Central memory CD8-positive, alpha-beta T cell (primary cell): ENCODE measurements at regions not wholly inside any gene's neighbourhood (a gene's known extent, or its start where the extent isn't known, plus 50 kb on each side); places are given as distances from the start of the nearest gene placed in this dataset.
"Not testable (repeated sequence)": the region's sequence is repeated elsewhere in the genome, so short reads cannot be mapped to it uniquely, and the experiment has no call there.

Source experiments
- ATAC-seq: fragments of 150-1000 bp; cut with Tn5 transposase; replicated peaks from 2 replicates; pipeline ENCODE4 v1.10.0; 2022; ENCODE audit warnings: mild to moderate bottlenecking, moderate FRiP score, moderate number of reproducible peaks; ENCODE audit not compliant: poor library complexity, severe bottlenecking; ENCODE audit errors: extremely low read depth
- DNase-seq, 2 donors: peaks; one replicate each; pipeline ENCODE4 v3.0.0; 2021; ENCODE audit warnings: low spot score in 2 of 2
- H3K27ac Mint-ChIP-seq: one replicate; pipeline ENCODE4 v1.8.0; 2022; ENCODE audit warnings: low read depth, mild to moderate bottlenecking, moderate library complexity, mixed read lengths
- H3K27me3 Mint-ChIP-seq: one replicate; pipeline ENCODE4 v1.8.0; 2022; ENCODE audit warnings: mixed read lengths
- H3K36me3 Mint-ChIP-seq: one replicate; pipeline ENCODE4 v1.8.0; 2022; ENCODE audit warnings: mild to moderate bottlenecking, moderate library complexity, mixed read lengths; ENCODE audit not compliant: insufficient read depth
- H3K4me1 Mint-ChIP-seq: one replicate; pipeline ENCODE4 v1.8.0; 2022; ENCODE audit warnings: mixed read lengths
- H3K4me3 Mint-ChIP-seq: one replicate; pipeline ENCODE4 v1.8.0; 2022; ENCODE audit warnings: mild to moderate bottlenecking, moderate library complexity, mixed read lengths
- H3K9me3 Mint-ChIP-seq: one replicate; pipeline ENCODE4 v1.8.0; 2022; ENCODE audit warnings: mixed read lengths

DNA sequence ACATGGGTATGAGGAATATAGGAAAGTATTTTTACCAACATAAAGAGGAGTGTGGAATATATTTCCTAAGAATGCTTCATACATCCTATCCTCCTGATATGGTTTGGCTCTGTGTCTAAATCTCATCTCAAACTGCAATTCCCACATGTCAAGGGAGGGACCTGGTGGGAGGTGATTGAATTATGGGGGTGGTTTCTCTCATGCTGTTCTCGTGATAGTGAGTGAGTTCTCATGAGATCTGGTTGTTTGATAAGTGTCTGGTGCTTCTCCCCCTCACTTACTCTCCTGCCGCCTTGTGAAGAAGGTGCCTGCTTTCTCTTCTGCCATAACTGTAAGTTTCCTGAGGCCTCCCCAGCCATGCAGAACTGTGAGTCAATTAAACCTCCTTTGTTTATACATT is 62.2 kb upstream of the CYRIA start:
- H3K4me3 Mint-ChIP-seq, H3K27ac Mint-ChIP-seq, H3K9me3 Mint-ChIP-seq, H3K36me3 Mint-ChIP-seq, H3K4me1 Mint-ChIP-seq, DNase-seq, ATAC-seq, H3K27me3 Mint-ChIP-seq: not testable (repeated sequence)

- Mint-ChIP-seq H3K9me3 (no peaks in the 10 kb centered on the region), H3K27me3 (peaks cover 8% of the 10 kb centered on the region), H3K4me1 (no peaks in the 10 kb centered on the region), H3K27ac (no peak overlapping the region), H3K4me3 (no peak overlapping the region), H3K36me3 (no peaks in the 10 kb centered on the region)
- DNase-seq (no peak), ATAC-seq (no peak)
Observed at GRCh38 chr2:16727256-16727655, 61.6 kb upstream of the CYRIA start.

GRCh38 chr2:16726577-16726976 is 60.9 kb upstream of the CYRIA start:
- H3K4me3 Mint-ChIP-seq: no peak overlapping the region
- no peaks in the 10 kb centered on the region for H3K36me3 Mint-ChIP-seq
- ATAC-seq (no peak), DNase-seq (no peak)
- no peaks in the 10 kb centered on the region for H3K9me3 Mint-ChIP-seq
- no peaks in the 10 kb centered on the region for H3K4me1 Mint-ChIP-seq
- no peak overlapping the region for H3K27ac Mint-ChIP-seq
- H3K27me3 Mint-ChIP-seq: peaks cover 8% of the 10 kb centered on the region

DNA sequence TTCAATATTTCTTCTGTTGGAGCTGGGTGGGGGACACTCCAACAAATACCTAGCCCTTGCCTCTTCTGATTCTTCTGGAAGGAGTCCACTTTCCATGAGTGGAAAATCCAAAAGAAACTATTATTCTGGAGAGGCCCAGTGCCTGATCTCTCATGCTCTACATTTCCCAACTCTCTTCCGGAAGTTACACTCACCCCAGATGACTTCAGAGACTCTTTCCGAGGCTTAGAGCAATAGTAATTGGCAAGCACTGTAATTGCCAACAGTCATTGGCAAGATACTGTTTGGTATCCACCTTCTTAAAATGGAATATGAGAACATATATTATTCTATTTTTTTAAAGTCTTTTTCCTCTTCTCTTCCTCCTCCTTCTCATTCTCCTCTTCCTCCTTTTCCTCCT is 60.5 kb upstream of the CYRIA start:
- Mint-ChIP-seq H3K27me3 (peaks cover 8% of the 10 kb centered on the region), H3K9me3 (no peaks in the 10 kb centered on the region), H3K4me3 (no peak overlapping the region), H3K36me3 (no peaks in the 10 kb centered on the region), H3K27ac (no peak overlapping the region), H3K4me1 (no peaks in the 10 kb centered on the region)
- DNase-seq (no peak), ATAC-seq (no peak)

DNA sequence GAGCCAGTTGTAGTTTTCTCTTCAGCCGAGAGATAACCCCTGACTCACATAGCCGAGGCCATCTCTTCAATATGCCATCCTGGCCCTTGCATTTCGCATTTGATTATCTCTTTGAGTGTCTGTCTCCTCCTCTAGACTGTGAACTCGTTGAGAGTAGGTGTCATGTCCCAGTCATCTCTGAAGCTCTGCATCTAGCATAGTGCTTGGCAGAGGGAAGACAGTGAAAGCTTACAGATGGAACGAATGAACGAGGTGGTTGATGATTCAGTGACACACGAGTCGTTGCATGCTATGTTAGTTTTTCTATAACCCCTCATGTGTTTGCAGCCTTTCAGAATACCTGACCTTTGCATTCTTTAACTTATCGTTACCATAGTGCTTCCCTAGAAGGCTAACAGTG is 59.9 kb upstream of the CYRIA start:
- Mint-ChIP-seq H3K36me3 (no peaks in the 10 kb centered on the region), H3K9me3 (no peaks in the 10 kb centered on the region), H3K27me3 (peaks cover 5% of the 10 kb centered on the region), H3K27ac (no peak overlapping the region), H3K4me1 (no peaks in the 10 kb centered on the region), H3K4me3 (no peak overlapping the region)
- DNase-seq (no peak), ATAC-seq (no peak)

- no peaks in the 10 kb centered on the region for H3K9me3 Mint-ChIP-seq
- no peak overlapping the region for H3K27ac Mint-ChIP-seq
- H3K36me3 Mint-ChIP-seq: no peaks in the 10 kb centered on the region
- DNase-seq (no peak), ATAC-seq (no peak)
- H3K4me1 Mint-ChIP-seq: no peaks in the 10 kb centered on the region
- no peak overlapping the region for H3K4me3 Mint-ChIP-seq
- no peaks in the 10 kb centered on the region for H3K27me3 Mint-ChIP-seq
Observed at GRCh38 chr2:16722677-16723076, 57.0 kb upstream of the CYRIA start.

DNA sequence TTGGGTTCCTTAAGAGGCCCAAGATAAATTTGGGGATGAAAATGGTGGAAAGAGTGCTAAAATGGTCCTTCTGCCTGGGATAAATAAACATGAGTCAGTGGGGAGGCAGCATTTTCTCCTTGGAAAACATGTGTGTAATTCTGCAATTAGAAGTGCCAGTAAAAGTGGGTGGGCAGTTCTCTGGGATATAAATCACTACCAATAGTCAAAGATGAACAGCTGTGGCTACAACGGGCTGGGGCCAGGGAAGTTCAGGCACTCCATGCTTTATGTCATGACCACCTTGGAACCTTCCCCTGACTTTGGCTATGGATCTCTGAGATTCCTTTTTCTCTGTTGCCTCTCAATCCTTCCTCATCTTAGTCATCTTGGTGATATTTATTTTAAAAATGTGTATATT is 56.5 kb upstream of the CYRIA start:
- no peaks in the 10 kb centered on the region for H3K9me3 Mint-ChIP-seq
- H3K27me3 Mint-ChIP-seq: no peaks in the 10 kb centered on the region

DNA sequence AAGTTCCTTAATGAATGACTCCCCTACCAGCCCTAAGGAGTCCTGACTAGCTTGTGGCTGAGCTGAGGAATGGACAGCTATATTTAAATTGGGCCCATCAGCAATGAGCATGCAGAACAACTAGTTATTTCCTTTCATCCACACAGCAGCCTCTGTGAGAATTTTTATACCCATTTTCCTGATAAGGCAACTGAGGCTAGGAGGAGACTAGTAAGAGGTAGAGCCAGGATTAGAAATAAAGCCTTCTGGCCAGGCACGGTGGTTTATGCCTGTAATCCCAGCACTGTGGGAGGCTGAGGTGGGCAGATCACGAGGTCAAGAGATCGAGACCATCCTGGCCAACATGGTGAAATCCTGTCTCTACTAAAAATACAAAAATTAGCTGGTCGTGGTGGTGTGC is 55.9 kb upstream of the CYRIA start:
- not testable (repeated sequence) for H3K9me3 Mint-ChIP-seq, H3K4me3 Mint-ChIP-seq, ATAC-seq, H3K27me3 Mint-ChIP-seq, H3K4me1 Mint-ChIP-seq, H3K27ac Mint-ChIP-seq, H3K36me3 Mint-ChIP-seq, DNase-seq

More for the DNA sequence above, 56.5 kb upstream of the CYRIA start:
- no peak for ATAC-seq
- Mint-ChIP-seq H3K4me1 (no peaks in the 10 kb centered on the region), H3K36me3 (no peaks in the 10 kb centered on the region), H3K4me3 (no peak overlapping the region), H3K27ac (no peak overlapping the region)
- DNase-seq: no peak

DNA sequence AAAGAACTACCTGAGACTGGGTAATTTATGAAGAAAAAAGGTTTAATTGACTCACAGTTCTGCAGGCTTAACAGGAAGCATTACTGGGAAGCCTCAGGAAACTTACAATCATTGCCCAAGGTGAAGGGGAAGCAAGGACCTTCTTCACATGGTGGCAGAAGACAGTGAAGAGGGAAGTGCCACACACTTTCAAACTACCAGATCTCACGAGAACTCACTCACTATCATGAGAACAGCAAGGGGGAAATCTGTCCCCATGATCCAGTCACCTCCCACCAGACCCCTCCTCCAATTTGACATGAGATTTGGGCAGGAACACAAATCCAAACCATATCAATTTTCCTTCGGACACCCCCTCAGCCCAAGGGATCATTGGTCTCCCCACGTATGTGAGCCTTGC is 55.1 kb upstream of the CYRIA start:
- H3K4me1 Mint-ChIP-seq, H3K27ac Mint-ChIP-seq, ATAC-seq, DNase-seq, H3K36me3 Mint-ChIP-seq, H3K27me3 Mint-ChIP-seq, H3K4me3 Mint-ChIP-seq, H3K9me3 Mint-ChIP-seq: not testable (repeated sequence)

DNA sequence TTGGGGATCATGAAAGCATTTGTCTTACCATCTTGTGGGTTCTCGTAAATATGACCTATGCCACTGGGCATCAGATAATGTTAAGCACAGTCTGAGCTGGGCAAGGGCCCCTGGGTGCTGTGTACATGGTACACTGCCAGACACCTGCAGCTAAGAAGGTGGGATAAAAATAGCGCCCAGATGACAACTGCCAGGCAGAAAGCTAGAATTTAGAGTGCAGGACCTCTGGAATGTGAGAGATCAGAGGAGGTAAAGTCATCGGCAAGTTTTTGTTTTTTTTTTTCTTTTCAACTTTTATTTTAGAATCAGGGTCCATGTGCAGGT is 53.8 kb upstream of the CYRIA start:
- Mint-ChIP-seq H3K27me3 (no peaks in the 10 kb centered on the region), H3K4me1 (no peaks in the 10 kb centered on the region), H3K4me3 (no peak overlapping the region), H3K36me3 (no peaks in the 10 kb centered on the region), H3K27ac (no peak overlapping the region), H3K9me3 (no peaks in the 10 kb centered on the region)
- DNase-seq (no peak), ATAC-seq (no peak)

DNA sequence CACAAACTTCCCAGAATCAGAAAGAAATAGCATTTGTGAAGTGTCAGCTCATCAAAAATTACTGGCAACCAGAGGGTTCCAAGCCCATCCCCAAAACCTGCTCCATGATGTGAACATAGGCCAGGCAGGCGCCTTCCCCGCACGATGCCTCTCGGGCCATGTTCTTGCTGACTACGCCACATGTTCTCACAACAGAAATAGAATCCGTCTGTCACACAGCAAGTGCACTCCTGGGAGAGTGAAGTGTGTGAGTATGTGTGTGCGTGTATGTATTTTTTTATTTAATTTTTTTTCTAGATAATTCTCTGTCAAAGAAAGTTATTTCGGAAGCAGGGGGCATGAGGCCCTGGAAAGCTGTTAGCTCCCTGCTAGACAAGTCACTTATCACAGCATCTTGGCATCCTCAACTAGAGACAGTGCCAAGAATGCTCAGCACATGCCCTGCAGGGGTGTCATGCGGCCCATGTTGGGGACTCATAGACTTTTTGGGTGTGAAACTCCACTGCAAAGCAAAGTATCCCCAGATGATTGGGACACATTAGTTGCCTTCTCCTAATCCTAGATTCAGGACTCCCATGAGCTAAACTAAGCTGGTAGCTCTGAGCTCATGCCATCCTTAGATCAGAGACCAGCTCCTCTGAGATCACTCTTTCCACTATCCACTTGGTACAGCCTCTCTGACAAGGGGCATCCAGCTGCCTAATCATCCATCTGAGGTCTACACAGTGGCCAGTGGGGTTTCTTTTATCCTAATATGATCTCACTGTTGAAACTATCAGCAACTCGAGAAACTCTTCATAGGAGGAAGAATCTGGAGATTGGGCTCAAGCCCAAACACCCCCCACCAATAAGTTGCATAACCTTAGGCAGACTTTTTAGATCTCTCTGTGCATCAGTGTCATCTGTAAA is 53.2 kb upstream of the CYRIA start:
- no peak for DNase-seq
- Mint-ChIP-seq H3K27ac (no peak overlapping the region), H3K4me1 (no peaks in the 10 kb centered on the region)

DNA sequence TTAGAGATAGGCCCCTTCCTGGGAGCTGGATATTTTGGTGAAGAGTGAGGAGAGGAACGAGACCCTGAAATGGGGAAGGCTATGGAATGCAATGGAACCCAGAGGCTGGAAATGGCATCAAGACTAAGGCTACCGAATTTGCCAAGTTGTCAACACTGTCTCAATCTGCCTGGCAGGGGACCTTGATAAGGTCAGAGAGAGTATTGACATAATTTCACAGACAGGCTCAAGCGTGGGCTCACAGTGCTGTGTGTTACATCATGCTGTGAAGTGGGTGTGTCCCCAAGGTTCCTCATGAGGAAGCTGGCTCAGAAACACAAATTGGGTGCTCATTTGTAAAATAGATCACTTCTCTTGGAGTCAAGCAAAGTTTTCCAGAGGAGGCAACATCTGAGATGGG is 51.8 kb upstream of the CYRIA start:
- ATAC-seq (no peak), DNase-seq (no peak)
- H3K27ac Mint-ChIP-seq: no peak overlapping the region
- no peaks in the 10 kb centered on the region for H3K36me3 Mint-ChIP-seq
- H3K9me3 Mint-ChIP-seq: no peaks in the 10 kb centered on the region
- H3K4me3 Mint-ChIP-seq: no peak overlapping the region
- H3K4me1 Mint-ChIP-seq: no peaks in the 10 kb centered on the region
- no peaks in the 10 kb centered on the region for H3K27me3 Mint-ChIP-seq

More for the DNA sequence above, 53.2 kb upstream of the CYRIA start:
- ATAC-seq: no peak
- H3K27me3 Mint-ChIP-seq: no peaks in the 10 kb centered on the region
- no peak overlapping the region for H3K4me3 Mint-ChIP-seq
- no peaks in the 10 kb centered on the region for H3K36me3 Mint-ChIP-seq
- no peaks in the 10 kb centered on the region for H3K9me3 Mint-ChIP-seq

DNA sequence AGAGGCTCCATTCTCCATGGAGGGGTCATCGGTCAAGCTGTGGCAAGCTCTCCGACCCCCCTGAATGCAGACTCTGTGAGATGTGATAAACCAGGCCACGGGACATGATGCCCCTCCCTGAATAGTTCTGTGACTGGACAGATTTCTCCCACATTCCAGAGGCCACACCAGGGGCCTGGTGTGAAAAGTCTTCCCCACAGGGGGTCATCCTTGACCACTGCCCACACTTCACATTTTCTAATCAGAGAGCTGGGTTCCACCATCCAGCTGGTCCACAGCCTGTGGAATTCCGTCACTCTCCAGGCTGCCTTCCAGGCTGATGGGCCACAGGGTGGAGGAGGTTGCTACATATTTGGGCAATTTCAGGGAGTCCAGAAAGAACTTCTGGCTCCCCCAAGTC is 51.3 kb upstream of the CYRIA start:
- no peak overlapping the region for H3K27ac Mint-ChIP-seq
- ATAC-seq (no peak), DNase-seq (no peak)
- H3K27me3 Mint-ChIP-seq: no peaks in the 10 kb centered on the region
- H3K4me3 Mint-ChIP-seq: no peak overlapping the region
- H3K4me1 Mint-ChIP-seq: no peaks in the 10 kb centered on the region
- H3K9me3 Mint-ChIP-seq: no peaks in the 10 kb centered on the region
- H3K36me3 Mint-ChIP-seq: no peaks in the 10 kb centered on the region
